Ascending aorta (tissue), 2 donors: ENCODE measurements at regions not wholly inside any gene's neighbourhood (a gene's known extent, or its start where the extent isn't known, plus 50 kb on each side); places are given as distances from the start of the nearest gene placed in this dataset.
"Not testable (repeated sequence)": the region's sequence is repeated elsewhere in the genome, so short reads cannot be mapped to it uniquely, and the experiment has no call there.

Experiments used
- DNase-seq, 2 donors: peaks; one replicate each; pipeline ENCODE4 v3.0.0-alpha.2; 2019; ENCODE audit warnings: low spot score in 2 of 2
- H3K27ac ChIP-seq, 2 donors: fragments of 200-600 bp; sonication (generic); one replicate each; pipeline ENCODE4 v1.5.1; 2016 to 2017; ENCODE audit warnings: mild to moderate bottlenecking in 1 of 2
- H3K27me3 ChIP-seq: fragments of 200-600 bp; sonication (generic); one replicate; pipeline ENCODE4 v1.5.1; 2017
- H3K36me3 ChIP-seq, 2 donors: fragments of 200-600 bp; sonication (generic); one replicate each; pipeline ENCODE4 v1.5.1; 2016
- H3K4me1 ChIP-seq, 2 donors: fragments of 200-600 bp; sonication (generic); one replicate each; pipeline ENCODE4 v1.5.1; 2016 to 2017; ENCODE audit warnings: mild to moderate bottlenecking in 1 of 2
- H3K4me3 ChIP-seq, 2 donors: fragments of 200-600 bp; sonication (generic); one replicate each; pipeline ENCODE4 v1.5.1; 2016 to 2017; ENCODE audit warnings: mild to moderate bottlenecking in 1 of 2
- H3K9me3 ChIP-seq, 2 donors: fragments of 200-600 bp; sonication (generic); one replicate each; pipeline ENCODE4 v1.5.1; 2016
- intact Hi-C: fragments of 100-400 bp; cut with DNase I; formaldehyde crosslinking; loops from one replicate; pipeline ENCODE4 v1.15.1; 2023
- TF ChIP-seq, protein P1 (sequence below), 3 experiments: fragments of 200-600 bp in 2 of 3; fragments of 450-650 bp in 1 of 3; sonication (generic) in 2 of 3; IDR thresholded peaks; one replicate each; pipeline ENCODE4 v1.5.1; 2016 to 2019; ENCODE audit warnings: antibody characterized with exemption in 3 of 3, mild to moderate bottlenecking in 1 of 3, moderate library complexity in 1 of 3

GRCh38 chr21:34221331-34222030, 142.3 kb upstream of the KCNE2 start:
- intact Hi-C loops = no loop called here
- peaks cover 0 to 6% of the 10 kb centered on the region in 2 donors for H3K4me1 ChIP-seq
- no peaks in the 10 kb centered on the region for H3K27me3 ChIP-seq
- H3K9me3 ChIP-seq = no peaks in the 10 kb centered on the region
- TF ChIP-seq, protein P1, sequence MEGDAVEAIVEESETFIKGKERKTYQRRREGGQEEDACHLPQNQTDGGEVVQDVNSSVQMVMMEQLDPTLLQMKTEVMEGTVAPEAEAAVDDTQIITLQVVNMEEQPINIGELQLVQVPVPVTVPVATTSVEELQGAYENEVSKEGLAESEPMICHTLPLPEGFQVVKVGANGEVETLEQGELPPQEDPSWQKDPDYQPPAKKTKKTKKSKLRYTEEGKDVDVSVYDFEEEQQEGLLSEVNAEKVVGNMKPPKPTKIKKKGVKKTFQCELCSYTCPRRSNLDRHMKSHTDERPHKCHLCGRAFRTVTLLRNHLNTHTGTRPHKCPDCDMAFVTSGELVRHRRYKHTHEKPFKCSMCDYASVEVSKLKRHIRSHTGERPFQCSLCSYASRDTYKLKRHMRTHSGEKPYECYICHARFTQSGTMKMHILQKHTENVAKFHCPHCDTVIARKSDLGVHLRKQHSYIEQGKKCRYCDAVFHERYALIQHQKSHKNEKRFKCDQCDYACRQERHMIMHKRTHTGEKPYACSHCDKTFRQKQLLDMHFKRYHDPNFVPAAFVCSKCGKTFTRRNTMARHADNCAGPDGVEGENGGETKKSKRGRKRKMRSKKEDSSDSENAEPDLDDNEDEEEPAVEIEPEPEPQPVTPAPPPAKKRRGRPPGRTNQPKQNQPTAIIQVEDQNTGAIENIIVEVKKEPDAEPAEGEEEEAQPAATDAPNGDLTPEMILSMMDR (IDR thresholded peaks at IDR 0.05) = no peak
- no peak for DNase-seq
- no peak overlapping the region for H3K27ac ChIP-seq
- H3K36me3 ChIP-seq = no peaks in the 10 kb centered on the region
- H3K4me3 ChIP-seq = no peak overlapping the region

DNA sequence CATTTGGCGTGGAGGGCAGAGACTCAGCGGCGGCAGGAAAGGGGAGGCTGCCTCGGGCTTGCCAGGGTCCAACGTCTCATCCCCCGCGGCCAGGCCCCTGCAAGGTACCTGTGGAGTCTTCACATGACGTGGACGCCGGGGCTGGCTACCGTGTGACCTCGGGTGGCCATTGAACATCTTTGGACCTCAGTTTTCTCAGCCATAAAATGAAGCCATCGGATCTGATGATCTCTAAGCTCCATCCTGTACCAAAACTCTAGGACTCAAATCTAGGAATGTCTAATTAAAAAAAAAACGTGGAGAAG, 141.8 kb upstream of the KCNE2 start:
- Histone ChIP-seq H3K27ac (no peak overlapping the region), H3K4me3 (no peak overlapping the region), H3K27me3 (no peaks in the 10 kb centered on the region), H3K9me3 (no peaks in the 10 kb centered on the region), H3K36me3 (no peaks in the 10 kb centered on the region), H3K4me1 (peaks cover 0 to 4% of the 10 kb centered on the region in 2 donors)
- DNase-seq = no peak
- TF ChIP-seq, protein P1 (IDR thresholded peaks at IDR 0.05) = no peak
- intact Hi-C loops = no loop called here

DNA sequence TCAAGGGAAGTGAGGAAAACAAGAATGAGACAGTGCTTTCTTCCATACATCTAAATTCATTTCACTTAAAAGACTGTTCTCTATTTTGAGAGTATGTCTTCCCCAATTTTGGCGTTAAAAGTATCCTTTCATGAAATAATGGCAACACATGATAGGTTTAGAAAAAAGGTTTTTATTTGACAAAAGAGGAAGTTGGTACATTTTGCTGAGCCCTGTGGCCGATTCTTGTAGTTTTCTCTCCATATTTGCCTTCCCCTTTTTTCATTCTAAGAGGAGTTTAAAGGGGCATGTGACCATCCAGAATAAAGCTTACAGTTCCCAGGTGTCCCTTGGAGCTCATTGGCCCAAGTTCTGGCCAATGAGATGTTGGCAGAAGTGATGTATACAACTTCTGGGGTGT, 140.4 kb upstream of the KCNE2 start:
- H3K4me1 ChIP-seq = peaks cover 0 to 8% of the 10 kb centered on the region in 2 donors
- no peaks in the 10 kb centered on the region for H3K36me3 ChIP-seq
- TF ChIP-seq, protein P1 (IDR thresholded peaks at IDR 0.05) = no peak
- no peak for DNase-seq
- H3K9me3 ChIP-seq = no peaks in the 10 kb centered on the region
- H3K27me3 ChIP-seq = no peaks in the 10 kb centered on the region
- no peak overlapping the region for H3K27ac ChIP-seq
- intact Hi-C loops = no loop called here
- H3K4me3 ChIP-seq = no peak overlapping the region

DNA sequence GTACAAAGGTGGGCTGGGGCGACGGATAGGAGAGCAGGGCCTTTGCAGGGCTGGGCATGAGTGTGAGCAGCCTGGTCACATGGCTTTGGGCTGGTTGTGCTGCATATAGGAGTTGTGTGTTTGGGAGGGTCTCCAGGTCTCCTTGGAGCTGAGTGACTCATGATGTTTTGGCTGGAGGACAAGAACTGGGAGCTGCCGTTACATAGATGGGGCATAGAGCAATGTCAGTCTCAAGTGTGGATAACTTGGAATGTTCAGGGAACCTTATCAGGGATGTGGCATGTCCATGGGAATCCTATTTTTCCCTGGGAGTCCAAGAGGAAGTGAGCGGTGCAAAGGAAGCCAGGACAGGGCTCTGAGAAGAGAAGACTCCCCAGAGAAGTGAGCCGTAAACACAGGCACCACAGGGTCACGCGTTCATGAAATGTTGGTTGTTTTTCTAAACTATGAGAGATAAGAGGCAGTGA, 136.4 kb upstream of the KCNE2 start:
- Histone ChIP-seq H3K4me3 (no peak overlapping the region), H3K36me3 (no peaks in the 10 kb centered on the region), H3K27me3 (no peaks in the 10 kb centered on the region), H3K27ac (no peak overlapping the region), H3K9me3 (no peaks in the 10 kb centered on the region), H3K4me1 (peaks cover 0 to 8% of the 10 kb centered on the region in 2 donors)
- intact Hi-C loops = no loop called here
- TF ChIP-seq, protein P1 (IDR thresholded peaks at IDR 0.05) = no peak
- no peak for DNase-seq

DNA sequence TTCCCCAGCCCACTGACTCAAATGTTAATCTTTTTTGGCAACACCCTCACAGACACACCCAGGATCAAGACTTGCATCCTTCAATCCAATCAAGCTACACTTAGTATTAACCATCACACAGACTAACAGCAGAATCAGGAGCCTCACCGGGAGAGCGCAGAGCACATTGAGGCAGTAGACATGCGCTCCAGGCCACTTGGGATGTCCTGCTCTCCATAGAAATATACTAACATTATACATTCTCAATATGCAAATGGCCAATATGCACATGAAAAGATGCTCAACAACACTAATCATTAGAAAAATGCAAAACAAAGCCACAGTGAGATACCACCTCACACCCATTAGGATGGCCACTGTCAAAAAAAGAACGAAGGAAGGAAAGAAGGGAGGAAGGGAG, 135.0 kb upstream of the KCNE2 start:
- Histone ChIP-seq H3K4me3 (no peak overlapping the region), H3K9me3 (no peaks in the 10 kb centered on the region), H3K27me3 (no peaks in the 10 kb centered on the region), H3K27ac (no peak overlapping the region), H3K4me1 (peaks cover 0 to 8% of the 10 kb centered on the region in 2 donors), H3K36me3 (no peaks in the 10 kb centered on the region)
- TF ChIP-seq, protein P1 (IDR thresholded peaks at IDR 0.05) = no peak
- DNase-seq = no peak
- intact Hi-C loops = no loop called here

DNA sequence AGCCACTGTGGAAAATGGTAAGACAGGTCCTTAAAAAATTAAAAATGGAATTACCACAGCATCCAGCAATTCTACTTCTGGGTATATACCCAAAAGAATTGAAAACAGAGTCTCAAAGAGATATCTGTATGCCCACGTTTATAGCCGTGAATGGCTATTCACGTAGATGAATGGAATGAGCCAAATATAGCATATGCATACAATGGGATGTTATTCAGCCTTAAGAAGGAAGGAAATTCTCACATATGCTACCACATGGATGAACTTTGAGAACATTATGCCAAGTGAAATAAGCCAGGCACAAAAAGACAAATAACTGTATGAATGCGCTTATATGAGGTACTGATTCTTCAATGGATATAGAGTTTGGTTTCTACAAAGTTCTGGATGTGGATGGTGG, 134.5 kb upstream of the KCNE2 start:
- H3K4me1 ChIP-seq = peaks cover 0 to 8% of the 10 kb centered on the region in 2 donors
- H3K27ac ChIP-seq = no peak overlapping the region
- no peaks in the 10 kb centered on the region for H3K36me3 ChIP-seq
- TF ChIP-seq, protein P1 (IDR thresholded peaks at IDR 0.05) = no peak
- no peak overlapping the region for H3K4me3 ChIP-seq
- intact Hi-C loops = no loop called here
- no peak for DNase-seq
- H3K9me3 ChIP-seq = no peaks in the 10 kb centered on the region
- H3K27me3 ChIP-seq = no peaks in the 10 kb centered on the region

DNA sequence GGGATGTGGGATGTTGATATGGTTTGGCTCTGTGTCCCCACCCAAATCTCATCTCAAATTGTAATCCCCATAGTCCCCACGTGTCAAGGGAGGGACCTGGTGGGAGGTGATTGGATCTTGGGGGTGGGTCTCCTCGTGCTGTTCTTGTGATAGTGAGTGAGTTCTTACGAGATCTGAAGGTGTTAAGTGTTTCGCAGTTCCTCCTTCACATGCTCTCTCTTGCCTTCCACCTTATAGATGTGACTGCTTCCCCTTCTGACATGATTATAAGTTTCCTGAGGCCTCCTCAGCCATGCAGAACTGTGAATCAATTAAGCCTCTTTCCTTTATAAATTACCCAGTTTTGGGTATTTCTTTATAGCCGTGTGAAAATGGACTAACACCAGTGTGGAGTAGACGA, 130.1 kb upstream of the KCNE2 start:
- H3K4me1 ChIP-seq, intact Hi-C loops, H3K4me3 ChIP-seq, DNase-seq, H3K36me3 ChIP-seq, H3K27ac ChIP-seq, H3K27me3 ChIP-seq, H3K9me3 ChIP-seq: not testable (repeated sequence)
